HuH-7.5 (cell line): ENCODE measurements at regions not wholly inside any gene's neighbourhood (a gene's known extent, or its start where the extent isn't known, plus 50 kb on each side); places are given as distances from the start of the nearest gene placed in this dataset.

Source experiments
- DNase-seq: peaks from one replicate; pipeline ENCODE4 v3.0.0; 2011; ENCODE audit warnings: low spot score

- DNase-seq, result no peak
These were observed 49.7 kb upstream of the SLC2A1 start for GRCh38 chr1:43008115-43009060.
